ENCODE measurements at regions not wholly inside any gene's neighbourhood (a gene's known extent, or its start where the extent isn't known, plus 50 kb on each side); places are given as distances from the start of the nearest gene placed in this dataset.

DNA sequence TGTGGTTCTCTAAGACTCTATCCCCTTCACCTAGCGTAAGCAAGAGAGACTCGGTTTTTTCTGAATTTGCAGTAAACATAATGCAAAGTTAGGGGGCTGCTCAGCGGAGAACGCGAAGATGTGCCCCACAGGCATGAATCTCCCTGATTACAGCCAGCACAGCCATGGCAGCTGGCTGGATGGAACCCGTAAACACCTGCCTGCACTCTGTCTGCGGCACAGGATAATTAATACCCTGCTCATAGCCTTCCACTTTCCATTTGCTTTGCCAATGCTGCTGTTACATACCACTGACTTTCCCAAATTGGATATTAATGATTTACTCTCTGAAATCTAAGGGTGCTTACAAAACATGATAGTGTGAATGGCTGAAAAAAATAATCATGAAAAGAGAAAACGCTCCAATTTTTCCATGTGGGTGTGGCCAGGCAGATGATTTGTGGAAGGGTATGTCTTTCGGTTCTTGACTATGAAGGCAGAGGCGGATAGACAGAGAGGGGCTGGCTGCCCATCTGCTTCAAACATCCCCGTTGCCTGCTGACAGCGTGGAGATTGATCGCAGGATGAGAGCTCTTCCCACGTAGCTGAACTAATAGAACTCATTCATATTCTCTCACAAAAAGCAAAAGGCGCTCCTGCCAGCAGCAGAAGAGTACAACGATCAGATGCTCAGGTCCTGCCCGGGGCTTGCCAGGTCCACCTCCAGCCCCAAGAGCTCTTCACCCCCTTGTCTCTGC lies 193.2 kb upstream of the GHITM start:
- TF ChIP-seq, protein P1, sequence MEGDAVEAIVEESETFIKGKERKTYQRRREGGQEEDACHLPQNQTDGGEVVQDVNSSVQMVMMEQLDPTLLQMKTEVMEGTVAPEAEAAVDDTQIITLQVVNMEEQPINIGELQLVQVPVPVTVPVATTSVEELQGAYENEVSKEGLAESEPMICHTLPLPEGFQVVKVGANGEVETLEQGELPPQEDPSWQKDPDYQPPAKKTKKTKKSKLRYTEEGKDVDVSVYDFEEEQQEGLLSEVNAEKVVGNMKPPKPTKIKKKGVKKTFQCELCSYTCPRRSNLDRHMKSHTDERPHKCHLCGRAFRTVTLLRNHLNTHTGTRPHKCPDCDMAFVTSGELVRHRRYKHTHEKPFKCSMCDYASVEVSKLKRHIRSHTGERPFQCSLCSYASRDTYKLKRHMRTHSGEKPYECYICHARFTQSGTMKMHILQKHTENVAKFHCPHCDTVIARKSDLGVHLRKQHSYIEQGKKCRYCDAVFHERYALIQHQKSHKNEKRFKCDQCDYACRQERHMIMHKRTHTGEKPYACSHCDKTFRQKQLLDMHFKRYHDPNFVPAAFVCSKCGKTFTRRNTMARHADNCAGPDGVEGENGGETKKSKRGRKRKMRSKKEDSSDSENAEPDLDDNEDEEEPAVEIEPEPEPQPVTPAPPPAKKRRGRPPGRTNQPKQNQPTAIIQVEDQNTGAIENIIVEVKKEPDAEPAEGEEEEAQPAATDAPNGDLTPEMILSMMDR (IDR thresholded peaks at IDR 0.05; ENCODE audit: low read depth, low read length), result no peak
- no peak for DNase-seq (ENCODE audit: extremely low read depth, low read depth)

DNA sequence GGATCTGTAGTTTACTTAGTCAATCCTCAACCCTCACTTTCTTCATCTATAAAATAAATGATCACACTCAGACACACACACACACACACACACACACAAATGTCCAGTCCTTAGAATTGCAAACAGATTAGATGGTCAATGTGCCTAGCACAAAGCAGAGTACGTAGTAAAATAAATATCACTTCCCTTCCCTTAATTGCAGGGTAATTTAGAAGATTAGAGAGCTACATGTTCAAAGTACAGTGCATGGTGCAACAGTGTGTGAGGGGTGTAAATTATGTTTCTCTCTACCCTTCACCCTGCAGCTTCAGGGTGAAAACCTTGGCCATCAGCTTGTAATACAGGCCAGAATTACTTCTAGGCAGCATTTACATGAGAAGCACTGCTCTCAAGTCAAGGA lies 187.0 kb upstream of the GHITM start:
- no peak for DNase-seq (ENCODE audit: extremely low read depth, low read depth)
- TF ChIP-seq, protein P1 (IDR thresholded peaks at IDR 0.05; ENCODE audit: low read depth, low read length), result no peak

DNA sequence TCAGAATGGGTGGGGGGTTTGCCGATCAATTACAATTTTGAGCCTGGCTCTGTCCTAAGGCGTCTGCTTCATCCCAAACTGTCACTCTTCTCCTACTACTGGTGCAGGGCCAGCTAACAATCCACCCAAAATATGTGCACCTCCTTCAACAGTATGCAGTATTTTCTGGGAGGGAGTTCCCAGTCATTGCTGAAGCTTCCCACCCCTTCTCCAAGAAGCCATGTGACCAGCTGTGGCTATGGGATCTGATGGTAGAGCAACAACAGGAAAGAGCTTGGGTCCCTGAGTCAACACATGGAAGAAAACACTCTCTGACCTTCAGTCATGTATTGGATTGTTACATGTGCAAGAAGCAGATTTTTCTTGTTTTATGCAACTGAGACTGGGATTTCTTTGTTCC lies 185.7 kb upstream of the GHITM start:
- DNase-seq (ENCODE audit: extremely low read depth, low read depth), result no peak
- TF ChIP-seq, protein P1 (IDR thresholded peaks at IDR 0.05; ENCODE audit: low read depth, low read length), result no peak

DNA sequence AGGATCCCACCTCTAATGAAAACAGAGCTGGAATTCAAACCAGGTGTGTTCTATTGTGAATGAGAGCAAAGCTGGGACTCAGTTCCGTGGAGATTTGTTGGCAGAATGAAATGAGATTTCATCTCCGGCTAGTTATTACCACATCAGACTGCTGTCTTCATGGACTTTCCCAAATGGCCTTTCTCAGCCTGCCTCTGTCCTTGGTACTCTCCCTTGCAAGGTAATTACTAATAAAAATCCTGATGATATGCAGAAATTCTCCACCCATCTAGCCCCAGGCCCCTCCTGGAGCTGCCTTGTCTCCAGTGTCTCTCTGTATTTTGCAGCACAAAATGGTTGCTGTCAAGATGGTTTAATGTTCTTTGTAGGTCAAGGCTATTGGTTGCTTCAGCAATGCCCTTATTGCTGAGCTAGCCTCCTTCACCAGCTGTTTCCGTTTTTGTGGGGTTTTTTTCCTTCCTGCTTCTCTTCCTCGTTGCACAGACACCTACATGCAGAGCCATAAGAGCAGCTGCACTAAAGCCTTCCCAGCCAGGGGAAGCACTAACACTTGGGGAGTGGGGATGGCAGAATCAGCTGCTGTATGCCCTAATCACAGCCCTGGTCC lies 185.0 kb upstream of the GHITM start:
- TF ChIP-seq, protein P1 (IDR thresholded peaks at IDR 0.05; ENCODE audit: low read depth, low read length), result no peak
- no peak for DNase-seq (ENCODE audit: extremely low read depth, low read depth)

DNA sequence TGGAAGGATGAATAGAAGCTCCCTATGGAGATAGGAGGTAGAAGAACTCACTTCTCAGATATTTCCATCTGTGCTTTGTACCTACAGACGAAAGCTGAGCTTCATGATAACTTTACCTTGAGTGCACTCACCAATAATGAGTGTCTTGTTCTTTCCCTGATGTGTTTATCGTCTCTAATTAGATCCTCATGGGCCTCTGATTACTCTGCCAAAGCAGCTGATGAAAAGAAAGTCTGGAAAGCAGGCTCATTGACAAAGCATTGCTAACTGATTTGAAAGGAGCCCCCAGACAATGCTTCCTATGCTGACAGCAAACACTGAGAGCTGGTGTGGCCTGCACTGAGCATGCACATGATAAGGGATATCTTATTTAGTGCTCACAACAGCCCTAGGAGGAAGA lies 183.9 kb upstream of the GHITM start:
- no peak for DNase-seq (ENCODE audit: extremely low read depth, low read depth)
- TF ChIP-seq, protein P1 (IDR thresholded peaks at IDR 0.05; ENCODE audit: low read depth, low read length), result no peak

DNA sequence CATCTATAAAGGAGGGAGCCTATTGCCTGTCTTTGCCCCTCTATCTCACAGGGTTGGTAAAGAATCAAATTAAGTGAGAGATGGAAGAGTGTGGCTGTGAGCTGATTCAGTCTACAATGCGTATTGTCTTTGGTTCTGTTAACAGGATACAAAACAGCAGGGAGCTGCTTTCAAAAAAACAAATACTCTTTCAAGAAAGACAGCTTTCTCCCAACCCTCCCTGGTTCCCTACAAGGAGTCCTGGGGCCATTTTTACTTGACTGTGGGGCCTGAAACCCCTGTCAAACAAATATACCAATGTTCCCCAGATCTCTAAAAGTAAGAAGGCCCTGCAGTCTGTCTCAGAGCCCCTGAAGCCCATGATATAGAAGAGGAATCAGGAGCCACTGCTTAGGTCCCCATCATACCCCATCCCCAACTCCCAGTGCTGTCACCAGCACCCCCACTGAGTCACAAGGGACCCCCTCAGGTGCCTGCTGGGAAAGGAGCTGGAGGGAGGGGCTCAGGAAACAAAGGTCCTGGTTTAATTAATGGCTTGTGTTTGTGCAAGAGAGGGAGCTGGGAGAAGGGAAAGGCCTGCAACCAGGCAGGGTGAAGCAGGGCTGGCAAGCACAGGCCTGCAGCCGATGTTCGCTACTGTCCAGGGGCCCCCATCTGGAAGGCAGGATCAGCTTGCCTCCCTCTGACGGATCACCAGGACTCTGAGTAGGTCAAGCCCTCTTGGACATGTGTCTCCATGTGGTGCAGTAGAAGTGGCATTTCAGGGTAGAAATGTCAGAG lies 182.0 kb upstream of the GHITM start:
- TF ChIP-seq, protein P1 (IDR thresholded peaks at IDR 0.05; ENCODE audit: low read depth, low read length), result no peak
- DNase-seq (ENCODE audit: extremely low read depth, low read depth), result no peak

DNA sequence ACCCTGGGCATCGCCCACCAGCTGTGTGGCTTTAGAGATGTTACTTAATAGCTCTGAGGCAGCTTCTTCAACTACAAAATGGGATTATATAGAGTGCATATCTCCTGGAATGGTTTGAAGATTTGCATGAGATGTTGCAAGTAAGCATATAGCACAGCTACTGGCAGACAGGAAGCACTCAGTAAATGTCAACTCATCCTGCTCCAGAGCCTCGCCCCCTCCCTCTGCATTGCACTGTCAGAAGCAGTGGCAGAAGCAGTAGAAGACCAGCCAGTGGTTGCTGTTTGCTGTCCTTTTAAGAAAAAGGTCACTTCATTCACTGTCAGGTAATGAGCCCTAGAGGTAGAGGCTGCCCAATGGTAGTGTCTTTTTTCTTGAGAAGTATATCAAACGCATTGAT lies 180.0 kb upstream of the GHITM start:
- TF ChIP-seq, protein P1 (IDR thresholded peaks at IDR 0.05; ENCODE audit: low read depth, low read length), result no peak
- DNase-seq (ENCODE audit: extremely low read depth, low read depth), result no peak

All from AG09319 (cell line).